ENCODE measurements at regions not wholly inside any gene's neighbourhood (a gene's known extent, or its start where the extent isn't known, plus 50 kb on each side); places are given as distances from the start of the nearest gene placed in this dataset.

- H3K27ac ChIP-seq: no peak overlapping the region
- H3K27me3 ChIP-seq: no peaks in the 10 kb centered on the region
- no peak for DNase-seq
- no peaks in the 10 kb centered on the region for H3K9me3 ChIP-seq (replicated peaks)
- H3K4me1 ChIP-seq: no peaks in the 10 kb centered on the region
- no peaks in the 10 kb centered on the region for H3K36me3 ChIP-seq
- no peak overlapping the region for H3K4me3 ChIP-seq
These were observed 269.7 kb upstream of the APCDD1 start for GRCh38 chr18:10184776-10185175.

- H3K9me3 ChIP-seq (replicated peaks): no peaks in the 10 kb centered on the region
- no peak overlapping the region for H3K4me3 ChIP-seq
- no peak overlapping the region for H3K27ac ChIP-seq
- no peak for DNase-seq
- no peaks in the 10 kb centered on the region for H3K27me3 ChIP-seq
- no peaks in the 10 kb centered on the region for H3K36me3 ChIP-seq
- H3K4me1 ChIP-seq: no peaks in the 10 kb centered on the region
These were observed 265.2 kb upstream of the APCDD1 start for GRCh38 chr18:10188971-10189810.

- no peak overlapping the region for H3K4me3 ChIP-seq
- DNase-seq: no peak
- H3K4me1 ChIP-seq: no peaks in the 10 kb centered on the region
- H3K9me3 ChIP-seq (replicated peaks): no peaks in the 10 kb centered on the region
- no peaks in the 10 kb centered on the region for H3K27me3 ChIP-seq
- no peak overlapping the region for H3K27ac ChIP-seq
- H3K36me3 ChIP-seq: no peaks in the 10 kb centered on the region
These were observed 263.9 kb upstream of the APCDD1 start for GRCh38 chr18:10190564-10190963.

DNA sequence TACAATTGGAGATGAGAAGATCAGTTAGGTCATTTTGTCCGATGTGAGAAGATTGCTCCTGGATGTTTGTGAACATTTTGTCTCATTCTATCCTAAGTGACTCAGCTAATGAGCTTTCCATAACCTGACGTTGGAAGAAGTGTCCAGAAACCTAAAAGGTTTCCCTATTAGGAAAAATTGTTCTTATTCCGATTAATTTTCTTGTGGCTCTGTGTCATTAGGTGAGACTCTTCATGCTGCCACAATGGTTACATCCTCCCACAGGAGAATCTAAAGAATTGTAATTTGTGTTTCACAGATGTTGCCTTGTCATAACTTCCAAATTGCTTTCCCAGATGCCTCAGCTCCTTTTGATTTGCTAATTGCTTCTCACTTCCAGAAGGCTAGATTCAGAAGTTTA is 261.0 kb upstream of the APCDD1 start:
- Histone ChIP-seq H3K27ac (no peak overlapping the region), H3K9me3 (replicated peaks) (no peaks in the 10 kb centered on the region), H3K27me3 (no peaks in the 10 kb centered on the region), H3K4me3 (no peak overlapping the region), H3K4me1 (no peaks in the 10 kb centered on the region), H3K36me3 (no peaks in the 10 kb centered on the region)
- DNase-seq: no peak

GRCh38 chr18:10194592-10194991 is 259.8 kb upstream of the APCDD1 start:
- no peaks in the 10 kb centered on the region for H3K9me3 ChIP-seq (replicated peaks)
- H3K27ac ChIP-seq: no peak overlapping the region
- H3K27me3 ChIP-seq: no peaks in the 10 kb centered on the region
- no peak for DNase-seq
- no peaks in the 10 kb centered on the region for H3K4me1 ChIP-seq
- no peaks in the 10 kb centered on the region for H3K36me3 ChIP-seq
- no peak overlapping the region for H3K4me3 ChIP-seq

- Histone ChIP-seq H3K9me3 (replicated peaks) (no peaks in the 10 kb centered on the region), H3K4me1 (no peaks in the 10 kb centered on the region)
- no peak for DNase-seq
These were observed 258.9 kb upstream of the APCDD1 start for GRCh38 chr18:10195529-10195928.

DNA sequence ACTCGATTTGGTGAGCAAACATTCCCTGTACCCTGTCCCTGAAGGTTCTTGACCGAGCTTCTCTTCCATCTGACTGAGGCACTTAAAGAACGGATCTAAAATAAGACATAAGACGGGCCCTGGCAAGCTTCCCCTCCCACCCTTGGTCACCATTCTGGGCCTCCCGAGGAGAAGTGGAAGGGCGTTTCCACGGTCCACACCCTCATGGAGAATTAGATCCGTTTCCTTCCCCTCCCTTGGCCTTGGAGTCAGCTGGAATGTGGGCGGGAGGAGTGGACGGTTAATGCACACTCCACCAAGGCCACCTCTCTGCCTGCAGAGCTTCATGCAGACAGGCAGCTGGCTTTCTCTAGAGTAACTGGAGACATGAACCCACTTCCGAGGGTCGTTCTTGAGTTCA is 257.3 kb upstream of the APCDD1 start:
- no peak overlapping the region for H3K27ac ChIP-seq
- no peak for DNase-seq
- no peaks in the 10 kb centered on the region for H3K4me1 ChIP-seq
- H3K4me3 ChIP-seq: no peak overlapping the region
- H3K36me3 ChIP-seq: no peaks in the 10 kb centered on the region
- no peaks in the 10 kb centered on the region for H3K9me3 ChIP-seq (replicated peaks)
- no peaks in the 10 kb centered on the region for H3K27me3 ChIP-seq

More at GRCh38 chr18:10195529-10195928, 258.9 kb upstream of the APCDD1 start:
- no peak overlapping the region for H3K4me3 ChIP-seq
- H3K27ac ChIP-seq: no peak overlapping the region
- no peaks in the 10 kb centered on the region for H3K36me3 ChIP-seq
- no peaks in the 10 kb centered on the region for H3K27me3 ChIP-seq

DNA sequence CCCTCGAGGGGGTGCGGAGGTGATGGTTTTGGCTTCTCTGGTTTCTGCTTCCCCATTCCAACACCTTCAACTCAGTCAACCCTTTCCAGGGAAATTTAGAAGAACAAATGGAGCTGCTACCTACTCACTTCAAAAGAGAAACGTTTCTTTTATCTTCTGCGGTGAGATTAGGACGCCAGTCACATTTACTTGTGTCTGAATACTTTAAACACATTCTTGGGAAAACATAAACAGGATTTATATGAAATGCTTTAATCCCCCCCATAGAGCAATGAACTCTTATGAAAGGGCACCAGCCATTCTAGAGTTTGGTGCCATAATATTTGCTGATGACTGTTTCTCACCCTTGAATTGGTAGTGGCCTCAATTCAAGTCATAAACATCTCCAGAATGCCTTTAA is 253.2 kb upstream of the APCDD1 start:
- no peaks in the 10 kb centered on the region for H3K36me3 ChIP-seq
- no peak overlapping the region for H3K4me3 ChIP-seq
- H3K27ac ChIP-seq: no peak overlapping the region
- no peak for DNase-seq
- H3K27me3 ChIP-seq: no peaks in the 10 kb centered on the region
- H3K9me3 ChIP-seq (replicated peaks): no peaks in the 10 kb centered on the region
- no peaks in the 10 kb centered on the region for H3K4me1 ChIP-seq

GRCh38 chr18:10201659-10202058 is 252.8 kb upstream of the APCDD1 start:
- no peak for DNase-seq
- no peak overlapping the region for H3K27ac ChIP-seq

DNA sequence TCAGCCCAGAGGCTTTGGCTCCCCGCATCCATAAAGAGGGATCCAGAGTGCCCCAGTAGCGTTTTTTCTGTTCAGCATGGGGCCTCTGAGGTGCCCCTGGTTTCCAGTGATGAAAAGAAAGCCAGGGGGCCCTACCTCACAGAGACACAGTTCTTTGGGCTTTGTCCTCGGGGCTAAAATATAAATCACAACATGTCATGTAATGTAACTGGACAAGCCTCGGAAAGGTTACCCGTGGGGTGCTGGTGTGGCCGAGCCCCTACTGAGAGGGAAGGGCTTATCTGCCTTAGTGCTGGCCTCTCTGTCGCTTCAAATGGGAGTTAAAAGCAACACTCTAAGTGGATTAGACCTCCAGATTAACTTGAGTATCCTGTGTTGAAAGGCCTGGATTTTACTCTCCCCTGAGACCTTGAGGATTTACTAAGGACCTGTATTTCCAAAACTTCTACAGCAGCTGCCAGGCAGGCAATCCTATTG is 251.6 kb upstream of the APCDD1 start:
- DNase-seq: no peak
- no peaks in the 10 kb centered on the region for H3K9me3 ChIP-seq (replicated peaks)
- H3K4me1 ChIP-seq: no peaks in the 10 kb centered on the region
- H3K4me3 ChIP-seq: no peak overlapping the region
- no peak overlapping the region for H3K27ac ChIP-seq
- H3K36me3 ChIP-seq: no peaks in the 10 kb centered on the region
- H3K27me3 ChIP-seq: no peaks in the 10 kb centered on the region

More at GRCh38 chr18:10201659-10202058, 252.8 kb upstream of the APCDD1 start:
- no peaks in the 10 kb centered on the region for H3K36me3 ChIP-seq
- H3K4me1 ChIP-seq: no peaks in the 10 kb centered on the region
- no peaks in the 10 kb centered on the region for H3K27me3 ChIP-seq
- H3K9me3 ChIP-seq (replicated peaks): no peaks in the 10 kb centered on the region
- no peak overlapping the region for H3K4me3 ChIP-seq

DNA sequence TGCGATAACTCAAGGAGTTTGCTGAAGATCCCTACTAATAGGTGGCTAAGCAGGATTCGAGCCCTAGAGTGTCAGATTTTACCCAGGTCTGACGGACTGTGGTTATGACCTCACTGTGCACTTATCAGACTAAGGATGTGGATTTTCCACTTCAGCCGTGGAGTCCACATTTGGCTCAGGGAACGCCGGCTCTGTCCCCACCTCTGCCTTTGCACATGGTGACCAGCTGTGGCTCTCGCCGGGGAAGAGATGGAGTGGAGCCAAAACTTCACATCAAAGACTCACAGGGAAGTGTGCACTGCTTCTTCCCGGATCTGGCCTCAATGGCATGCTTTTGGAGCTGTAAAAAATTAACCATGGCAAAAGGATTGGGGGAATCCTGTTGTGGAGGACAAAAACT is 249.3 kb upstream of the APCDD1 start:
- Histone ChIP-seq H3K27ac (no peak overlapping the region), H3K9me3 (replicated peaks) (no peaks in the 10 kb centered on the region), H3K4me3 (no peak overlapping the region), H3K4me1 (no peaks in the 10 kb centered on the region), H3K27me3 (no peaks in the 10 kb centered on the region), H3K36me3 (no peaks in the 10 kb centered on the region)
- DNase-seq: peak in 1 of 2 experiments; percentile 14

DNA sequence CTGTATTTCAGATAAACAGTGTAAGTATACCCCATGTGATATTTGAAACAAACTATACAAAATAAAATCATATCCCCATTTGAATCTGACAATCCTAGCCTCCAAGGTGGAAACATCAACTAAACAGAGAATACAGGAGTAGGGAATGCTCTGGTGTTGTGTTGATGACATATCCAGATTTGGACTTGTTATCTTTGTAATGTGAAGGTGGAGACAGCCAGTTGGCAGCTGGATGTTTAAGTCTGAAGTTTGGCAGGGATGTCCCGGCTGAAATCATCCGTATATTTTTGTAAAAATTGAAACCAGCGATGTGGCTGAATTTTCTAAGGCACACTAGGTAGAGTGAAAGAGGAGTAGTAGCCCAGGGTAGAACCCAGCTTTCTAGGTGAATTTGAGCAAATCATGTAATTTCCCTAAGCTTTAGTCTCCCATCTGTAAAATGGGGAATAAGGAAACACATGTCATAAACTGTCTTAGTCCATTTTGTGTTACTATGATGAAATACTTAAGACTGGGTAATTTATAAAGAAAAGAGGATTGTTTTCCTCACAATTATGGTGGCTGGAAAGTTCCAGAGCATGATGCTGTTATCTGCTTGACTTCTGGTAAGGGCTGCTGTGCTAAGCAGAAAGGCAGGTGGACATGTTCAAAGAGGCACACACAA is 246.6 kb upstream of the APCDD1 start:
- no peaks in the 10 kb centered on the region for H3K27me3 ChIP-seq
- no peaks in the 10 kb centered on the region for H3K36me3 ChIP-seq
- no peaks in the 10 kb centered on the region for H3K9me3 ChIP-seq (replicated peaks)
- H3K4me3 ChIP-seq: no peak overlapping the region
- no peak for DNase-seq
- H3K4me1 ChIP-seq: no peaks in the 10 kb centered on the region
- H3K27ac ChIP-seq: no peak overlapping the region

DNA sequence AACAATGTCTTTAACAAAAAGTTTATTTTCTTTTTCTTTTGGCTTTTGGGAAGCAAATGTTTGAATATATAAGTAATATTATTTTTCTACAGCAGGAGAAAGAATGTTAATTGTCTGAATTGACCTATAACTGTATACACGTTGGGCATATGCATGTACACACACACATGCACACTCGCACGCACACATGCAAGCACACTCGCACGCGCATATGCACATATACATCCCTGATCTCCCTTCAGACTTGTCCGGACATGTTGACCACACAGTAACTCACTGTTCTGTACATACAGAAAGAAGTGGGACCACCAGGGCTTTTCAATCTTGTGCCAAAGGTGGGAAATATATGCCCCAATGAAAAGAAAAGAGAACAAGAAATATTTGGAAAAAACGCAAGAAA is 245.1 kb upstream of the APCDD1 start:
- no peaks in the 10 kb centered on the region for H3K4me1 ChIP-seq
- H3K27ac ChIP-seq: no peak overlapping the region
- no peak overlapping the region for H3K4me3 ChIP-seq
- no peaks in the 10 kb centered on the region for H3K36me3 ChIP-seq
- no peaks in the 10 kb centered on the region for H3K27me3 ChIP-seq
- DNase-seq: no peak
- H3K9me3 ChIP-seq (replicated peaks): no peaks in the 10 kb centered on the region

GRCh38 chr18:10210057-10210633 is 244.3 kb upstream of the APCDD1 start:
- no peaks in the 10 kb centered on the region for H3K4me1 ChIP-seq
- no peaks in the 10 kb centered on the region for H3K9me3 ChIP-seq (replicated peaks)
- no peaks in the 10 kb centered on the region for H3K36me3 ChIP-seq
- no peak overlapping the region for H3K27ac ChIP-seq
- DNase-seq: no peak
- H3K4me3 ChIP-seq: no peak overlapping the region
- H3K27me3 ChIP-seq: no peaks in the 10 kb centered on the region

GRCh38 chr18:10213526-10213925 is 240.9 kb upstream of the APCDD1 start:
- no peak for DNase-seq
- Histone ChIP-seq H3K36me3 (no peaks in the 10 kb centered on the region), H3K27me3 (no peaks in the 10 kb centered on the region)

More at GRCh38 chr18:10213526-10213925, 240.9 kb upstream of the APCDD1 start:
- H3K4me3 ChIP-seq: no peak overlapping the region
- no peak overlapping the region for H3K27ac ChIP-seq
- no peaks in the 10 kb centered on the region for H3K9me3 ChIP-seq (replicated peaks)
- no peaks in the 10 kb centered on the region for H3K4me1 ChIP-seq
